Fibroblast of skin of right quadriceps (primary cell): ENCODE measurements at regions not wholly inside any gene's neighbourhood (a gene's known extent, or its start where the extent isn't known, plus 50 kb on each side); places are given as distances from the start of the nearest gene placed in this dataset.

Experiments
- DNase-seq: peaks from one replicate; pipeline ENCODE4 v3.0.0-alpha.2; 2013

DNA sequence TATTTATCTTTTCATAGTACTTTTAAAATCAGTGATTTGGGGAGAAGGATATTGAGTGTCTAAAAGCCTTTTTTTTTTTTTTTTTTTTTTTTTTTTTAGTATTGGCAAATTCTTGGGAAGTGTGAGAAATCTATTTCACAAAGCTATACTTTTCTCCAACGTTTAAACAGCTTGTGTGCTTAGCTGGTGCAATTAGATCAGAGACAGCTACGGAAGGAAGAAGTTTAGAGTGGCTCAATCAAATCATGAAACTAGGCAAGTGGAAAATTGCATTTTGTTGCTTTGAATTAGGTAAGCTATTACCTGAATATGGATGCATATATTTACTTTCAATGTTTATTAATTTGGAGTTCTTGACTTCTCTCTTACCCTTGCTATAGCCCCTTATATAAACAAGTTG, 1001.9 kb downstream of the PDHA2 start:
- DNase-seq, result no peak

DNA sequence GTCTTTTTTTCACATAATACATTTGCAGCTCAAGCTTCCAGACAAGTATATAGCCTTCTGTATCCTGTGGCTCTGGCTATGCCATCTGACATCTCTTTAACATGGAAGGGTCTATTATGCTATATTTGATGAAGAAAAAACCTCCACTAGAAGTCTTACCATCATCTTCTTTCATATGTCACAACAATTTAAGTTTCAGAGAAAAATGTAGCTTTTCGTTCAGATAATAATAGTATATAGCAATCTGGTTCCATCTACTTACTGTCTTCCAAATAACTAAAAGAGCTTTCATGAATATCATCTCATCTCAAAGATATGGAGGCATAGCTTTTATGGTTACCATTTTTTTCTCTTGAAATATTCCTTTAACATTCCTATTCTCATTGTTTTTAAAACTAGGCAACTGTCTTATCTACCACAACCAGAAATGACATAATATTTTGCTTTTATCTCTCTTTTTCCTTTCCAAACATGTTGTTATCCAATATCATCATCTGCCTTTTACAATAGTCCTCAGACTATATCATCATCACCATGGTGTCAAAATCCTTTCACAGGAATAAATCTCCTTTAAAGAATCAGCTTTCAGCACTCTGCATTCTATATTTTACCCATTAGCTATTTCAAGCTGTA, 1005.1 kb downstream of the PDHA2 start:
- DNase-seq, result no peak

- no peak for DNase-seq
Observed at GRCh38 chr4:96845819-96846218, 1005.9 kb downstream of the PDHA2 start.

DNA sequence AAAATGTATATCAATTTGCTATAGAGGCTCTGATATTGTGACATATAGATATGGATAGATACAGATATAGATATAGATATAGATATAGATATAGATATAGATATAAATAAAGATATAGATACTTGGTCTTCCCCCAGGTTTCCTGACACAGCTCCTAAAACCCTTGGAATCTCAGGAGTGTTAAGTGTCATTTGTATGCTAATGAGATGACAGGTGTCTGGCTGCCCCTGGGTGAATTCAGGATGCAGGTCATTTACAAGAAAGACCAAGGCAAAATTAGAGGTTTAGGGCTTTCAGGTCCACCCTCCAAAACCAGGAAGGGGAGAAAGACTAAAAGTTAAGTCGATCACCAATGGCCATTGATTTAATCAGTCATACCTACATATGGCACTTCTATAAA, 1034.8 kb downstream of the PDHA2 start:
- no peak for DNase-seq

- DNase-seq, result no peak
Observed at GRCh38 chr4:96879527-96879926, 1039.6 kb downstream of the PDHA2 start.

DNA sequence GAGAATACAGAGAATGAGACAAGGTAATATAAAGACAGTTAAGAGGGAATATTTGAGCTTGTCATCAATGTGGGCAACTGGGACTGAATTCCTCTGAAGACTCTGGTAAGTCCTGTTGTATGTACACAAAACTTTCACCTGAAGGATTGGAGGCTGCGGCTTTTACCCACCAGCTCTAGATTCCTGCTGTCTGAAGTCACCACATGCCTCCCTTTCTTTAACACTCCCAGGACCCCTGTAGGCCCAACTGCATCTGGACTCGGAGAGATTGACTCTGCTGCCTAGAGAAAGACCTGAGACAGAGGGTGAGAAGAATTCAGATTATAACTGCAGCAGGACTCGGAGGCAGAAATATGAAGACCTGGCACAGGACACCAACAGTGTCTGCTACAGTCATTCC, 1048.0 kb downstream of the PDHA2 start:
- DNase-seq, result no peak

GRCh38 chr4:96894621-96895020, 1054.7 kb downstream of the PDHA2 start:
- DNase-seq, result no peak

DNA sequence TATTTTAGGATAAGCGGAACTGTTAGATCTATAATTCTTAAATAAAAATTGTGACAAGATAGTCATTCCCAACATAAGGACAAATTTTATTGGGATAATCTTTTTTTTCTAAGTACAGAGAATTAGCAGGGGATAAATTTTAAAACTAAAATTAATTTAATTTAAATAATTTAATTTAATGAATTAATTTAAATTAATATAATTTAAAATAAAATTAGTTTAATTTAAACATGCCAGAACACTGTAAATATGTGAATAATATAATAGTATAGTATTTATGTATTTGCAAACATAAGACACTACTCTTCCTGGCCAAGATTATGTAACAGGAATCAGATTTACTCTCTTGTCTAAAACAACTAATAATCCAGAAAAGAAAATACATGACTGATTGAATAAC, 1055.9 kb downstream of the PDHA2 start:
- DNase-seq, result no peak

DNA sequence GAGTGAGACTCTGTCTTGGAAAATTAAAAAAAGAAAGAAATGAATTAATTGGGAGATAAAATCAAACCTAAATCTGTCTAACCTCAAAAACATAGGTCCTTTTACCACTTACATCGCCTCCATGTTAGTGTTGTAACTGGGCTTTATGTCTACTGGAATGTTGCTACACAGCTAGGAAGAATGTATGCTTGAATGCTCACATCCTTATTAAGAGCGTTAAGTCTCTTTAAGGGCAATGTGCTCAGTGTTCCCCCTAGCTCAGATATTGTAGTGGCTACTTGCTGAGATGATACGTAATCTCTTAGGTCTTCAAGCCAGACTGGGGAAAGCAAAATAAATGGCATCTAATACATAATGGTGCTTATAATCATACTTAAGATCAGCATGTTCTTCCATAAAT, 1072.8 kb downstream of the PDHA2 start:
- no peak for DNase-seq

- no peak for DNase-seq
Observed at GRCh38 chr4:96913441-96914080, 1073.7 kb downstream of the PDHA2 start.

- DNase-seq, result no peak
Observed at GRCh38 chr4:96916711-96917110, 1076.8 kb downstream of the PDHA2 start.

GRCh38 chr4:96936886-96937285, 1097.0 kb downstream of the PDHA2 start:
- no peak for DNase-seq

DNA sequence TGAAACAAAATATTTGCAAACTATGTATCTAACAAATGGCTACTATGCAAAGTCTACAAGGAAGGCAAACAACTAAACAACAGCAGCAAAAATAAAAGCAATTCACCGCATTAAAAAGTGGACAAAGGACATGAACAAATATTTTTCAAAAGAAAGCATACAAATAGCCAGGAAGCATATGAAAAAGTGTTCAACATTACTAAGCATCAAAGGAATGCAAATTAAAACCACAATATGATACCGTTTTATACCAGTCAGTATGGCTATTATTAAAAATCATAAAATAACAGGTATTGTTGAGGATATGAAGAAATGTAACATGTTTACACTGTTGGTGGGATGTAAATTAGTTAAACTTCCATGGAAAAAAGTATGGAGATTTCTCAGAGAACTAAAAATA, 1106.7 kb downstream of the PDHA2 start:
- DNase-seq, result no peak

GRCh38 chr4:96952610-96953009, 1112.7 kb downstream of the PDHA2 start:
- no peak for DNase-seq

- DNase-seq, result no peak
Observed at GRCh38 chr4:96955226-96955625, 1115.3 kb downstream of the PDHA2 start.

DNA sequence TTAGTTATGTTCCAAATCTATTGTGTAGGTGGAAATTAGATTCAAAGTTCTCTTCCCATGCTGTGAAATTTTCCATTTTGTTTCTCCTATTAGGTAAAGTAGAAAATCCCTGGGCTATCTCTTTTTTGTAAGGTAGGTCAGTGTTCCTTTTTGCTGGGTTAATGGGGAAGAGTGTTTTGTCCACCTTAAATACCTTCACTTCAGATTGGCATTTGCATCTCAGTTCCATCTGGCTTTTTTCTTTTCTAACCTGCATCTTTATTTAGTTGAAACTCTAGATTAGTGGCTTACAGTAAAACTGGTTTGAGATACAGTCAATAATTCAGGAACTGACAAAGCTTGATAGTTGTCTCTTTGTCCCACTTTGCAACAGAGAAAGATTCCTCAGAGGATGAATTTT, 1115.8 kb downstream of the PDHA2 start:
- no peak for DNase-seq

GRCh38 chr4:96969455-96969854, 1129.6 kb downstream of the PDHA2 start:
- DNase-seq, result no peak

GRCh38 chr4:96972920-96973319, 1133.0 kb downstream of the PDHA2 start:
- no peak for DNase-seq

- no peak for DNase-seq
Observed at GRCh38 chr4:96974295-96974694, 1134.4 kb downstream of the PDHA2 start.

- no peak for DNase-seq
Observed at GRCh38 chr4:96983830-96984229, 1143.9 kb downstream of the PDHA2 start.

- no peak for DNase-seq
Observed at GRCh38 chr4:96986816-96987215, 1146.9 kb downstream of the PDHA2 start.

- no peak for DNase-seq
Observed at GRCh38 chr4:96991083-96991482, 1151.2 kb downstream of the PDHA2 start.

- no peak for DNase-seq
Observed at GRCh38 chr4:96992443-96992842, 1150.8 kb downstream of the STPG2 start.

- no peak for DNase-seq
Observed at GRCh38 chr4:96993560-96993959, 1149.7 kb downstream of the STPG2 start.

- no peak for DNase-seq
Observed at GRCh38 chr4:97003715-97004114, 1139.6 kb downstream of the STPG2 start.
